Naive B cell (primary cell): ENCODE measurements at regions not wholly inside any gene's neighbourhood (a gene's known extent, or its start where the extent isn't known, plus 50 kb on each side); places are given as distances from the start of the nearest gene placed in this dataset.
A peak's percentile ranks its signal among the peaks of the same experiment; 100 is the strongest.

Experiments
- ATAC-seq, 2 donors: fragments of 150-1000 bp; cut with Tn5 transposase; 2 replicates each; pipeline ENCODE4 v1.10.0; 2021; ENCODE audit warnings: low read depth in 2 of 2, mild to moderate bottlenecking in 2 of 2, moderate library complexity in 2 of 2
- DNase-seq: peaks from one replicate; pipeline ENCODE4 v3.0.0; 2022
- H3K27ac Mint-ChIP-seq, 6 donors: one replicate each; pipeline ENCODE4 v1.8.0; 2020 to 2022; ENCODE audit warnings: mild to moderate bottlenecking in 6 of 6, mixed read lengths in 6 of 6, moderate library complexity in 5 of 6, inconsistent platforms in 2 of 6
- H3K27me3 Mint-ChIP-seq, 3 donors: one replicate each; pipeline ENCODE4 v1.8.0; 2021 to 2022; ENCODE audit warnings: mixed read lengths in 3 of 3, mild to moderate bottlenecking in 1 of 3
- H3K36me3 Mint-ChIP-seq, 2 donors: one replicate each; pipeline ENCODE4 v1.8.0; 2020 to 2022; ENCODE audit warnings: mixed read lengths in 2 of 2, inconsistent platforms in 1 of 2, mild to moderate bottlenecking in 1 of 2
- H3K4me1 Mint-ChIP-seq, 3 donors: one replicate each; pipeline ENCODE4 v1.8.0; 2020 to 2022; ENCODE audit warnings: mixed read lengths in 3 of 3, inconsistent platforms in 1 of 3, mild to moderate bottlenecking in 1 of 3, moderate library complexity in 1 of 3
- H3K4me3 Mint-ChIP-seq, 8 donors: one replicate each; pipeline ENCODE4 v1.8.0; 2020 to 2022; ENCODE audit warnings: mild to moderate bottlenecking in 8 of 8, mixed read lengths in 8 of 8, moderate library complexity in 8 of 8, inconsistent platforms in 2 of 8
- H3K9me3 Mint-ChIP-seq, 7 donors: one replicate each; pipeline ENCODE4 v1.8.0; 2020 to 2022; ENCODE audit warnings: mixed read lengths in 7 of 7, mild to moderate bottlenecking in 5 of 7, inconsistent platforms in 2 of 7, moderate library complexity in 1 of 7

GRCh38 chrX:101160001-101160400 is 59.6 kb upstream of the DRP2 start:
- ATAC-seq = no peak
- H3K27ac Mint-ChIP-seq = no peak overlapping the region

GRCh38 chrX:101163166-101163565 is 56.4 kb upstream of the DRP2 start:
- Mint-ChIP-seq H3K4me3 (no peak overlapping the region), H3K9me3 (peaks cover 0 to 4% (median 0%) of the 10 kb centered on the region in 7 donors), H3K36me3 (no peaks in the 10 kb centered on the region), H3K4me1 (no peaks in the 10 kb centered on the region), H3K27me3 (no peaks in the 10 kb centered on the region), H3K27ac (no peak overlapping the region)
- ATAC-seq (no peak), DNase-seq (no peak)

More at GRCh38 chrX:101160001-101160400, 59.6 kb upstream of the DRP2 start:
- Mint-ChIP-seq H3K27me3 (no peaks in the 10 kb centered on the region), H3K9me3 (peaks cover 0 to 4% (median 2%) of the 10 kb centered on the region in 7 donors), H3K4me1 (no peaks in the 10 kb centered on the region), H3K36me3 (no peaks in the 10 kb centered on the region), H3K4me3 (no peak overlapping the region)
- no peak for DNase-seq

GRCh38 chrX:101164766-101165590 is 54.6 kb upstream of the DRP2 start:
- Mint-ChIP-seq H3K27ac (peak overlapping the region in 1 of 6 donors; percentile 12), H3K36me3 (no peaks in the 10 kb centered on the region), H3K4me3 (no peak overlapping the region), H3K27me3 (no peaks in the 10 kb centered on the region), H3K4me1 (no peaks in the 10 kb centered on the region), H3K9me3 (no peaks in the 10 kb centered on the region)
- ATAC-seq (no peak), DNase-seq (no peak)
